ENCODE measurements at regions not wholly inside any gene's neighbourhood (a gene's known extent, or its start where the extent isn't known, plus 50 kb on each side); places are given as distances from the start of the nearest gene placed in this dataset.

DNA sequence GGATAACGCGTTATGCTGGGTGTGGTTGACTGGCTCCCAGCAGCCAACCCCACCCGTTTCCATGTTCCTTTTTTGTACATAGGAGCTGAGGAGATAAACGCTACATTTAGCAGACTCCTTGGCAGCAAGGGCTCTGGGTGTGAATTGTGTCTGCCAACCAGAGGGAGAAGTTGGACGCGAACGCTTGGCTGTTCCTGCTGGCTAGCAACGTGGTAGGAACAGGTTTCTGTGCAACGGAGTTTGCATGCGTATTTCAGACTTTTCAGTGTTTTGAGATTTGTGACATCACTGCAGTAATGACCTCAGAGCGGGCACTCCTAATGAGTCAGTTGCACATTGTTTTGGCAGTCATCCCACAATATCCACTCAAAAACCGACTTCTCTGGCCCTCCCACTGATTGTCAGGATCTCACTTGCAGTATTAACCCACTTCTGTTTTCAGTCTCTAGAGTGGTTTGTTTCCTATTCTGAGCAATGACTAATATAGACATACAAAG, 98.7 kb upstream of the RGS1 start:
- TF ChIP-seq CTCF (IDR thresholded peaks at IDR 0.05; ENCODE audit: low read depth, low read length): no peak
- H3K9me3 ChIP-seq (ENCODE audit: low read depth): no peaks in the 10 kb centered on the region
- H3K27me3 ChIP-seq: no peaks in the 10 kb centered on the region
- H3K36me3 ChIP-seq: no peaks in the 10 kb centered on the region
- no peak overlapping the region for H3K4me3 ChIP-seq
- no peaks in the 10 kb centered on the region for H3K4me1 ChIP-seq (ENCODE audit: low read depth)
- DNase-seq (ENCODE audit: low read depth in 1 of 2, low spot score in 1 of 2): peak in 1 of 2 donors; percentile 86
- no peak overlapping the region for H3K27ac ChIP-seq

- H3K27me3 ChIP-seq: no peaks in the 10 kb centered on the region
- TF ChIP-seq CTCF (IDR thresholded peaks at IDR 0.05; ENCODE audit: low read depth, low read length): peak; percentile 54
- H3K4me1 ChIP-seq (ENCODE audit: low read depth): no peaks in the 10 kb centered on the region
- no peaks in the 10 kb centered on the region for H3K9me3 ChIP-seq (ENCODE audit: low read depth)
- no peaks in the 10 kb centered on the region for H3K36me3 ChIP-seq
- DNase-seq (ENCODE audit: low read depth in 1 of 2, low spot score in 1 of 2): peak; percentile 18 to 70
- H3K27ac ChIP-seq: no peak overlapping the region
- H3K4me3 ChIP-seq: no peak overlapping the region
These were observed 97.9 kb upstream of the RGS1 start for GRCh38 chr1:192477630-192478029.

- no peak overlapping the region for H3K27ac ChIP-seq
- DNase-seq (ENCODE audit: low read depth in 1 of 2, low spot score in 1 of 2): peak in 1 of 2 donors; percentile 96
- H3K27me3 ChIP-seq: no peaks in the 10 kb centered on the region
- TF ChIP-seq CTCF (IDR thresholded peaks at IDR 0.05; ENCODE audit: low read depth, low read length): no peak
- no peaks in the 10 kb centered on the region for H3K4me1 ChIP-seq (ENCODE audit: low read depth)
- H3K9me3 ChIP-seq (ENCODE audit: low read depth): no peaks in the 10 kb centered on the region
- H3K4me3 ChIP-seq: no peak overlapping the region
- H3K36me3 ChIP-seq: no peaks in the 10 kb centered on the region
These were observed 89.7 kb upstream of the RGS1 start for GRCh38 chr1:192485692-192486436.

DNA sequence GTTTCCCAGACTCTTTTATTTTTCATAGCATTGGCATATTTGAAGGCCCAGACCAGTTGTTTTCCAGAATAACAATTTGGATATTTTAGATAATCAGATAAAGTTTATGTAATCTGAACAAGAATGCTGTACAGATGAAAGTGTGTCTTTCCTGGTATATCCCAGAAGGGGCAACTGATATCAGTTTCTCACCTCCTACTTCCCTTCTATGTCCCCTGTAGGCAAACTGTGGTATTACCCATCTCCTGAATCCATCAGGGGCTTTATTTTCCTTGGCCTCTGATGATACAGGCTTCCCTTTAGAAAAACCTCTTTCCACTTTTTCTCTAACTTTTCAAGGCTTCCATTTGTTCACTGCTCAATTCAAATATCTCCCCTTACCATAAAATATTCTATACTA, 87.5 kb upstream of the RGS1 start:
- H3K36me3 ChIP-seq: no peaks in the 10 kb centered on the region
- H3K27me3 ChIP-seq: no peaks in the 10 kb centered on the region
- H3K4me1 ChIP-seq (ENCODE audit: low read depth): no peaks in the 10 kb centered on the region
- no peak overlapping the region for H3K27ac ChIP-seq
- no peak for TF ChIP-seq CTCF (IDR thresholded peaks at IDR 0.05; ENCODE audit: low read depth, low read length)
- no peak for DNase-seq (ENCODE audit: low read depth in 1 of 2, low spot score in 1 of 2)
- H3K4me3 ChIP-seq: no peak overlapping the region
- no peaks in the 10 kb centered on the region for H3K9me3 ChIP-seq (ENCODE audit: low read depth)

DNA sequence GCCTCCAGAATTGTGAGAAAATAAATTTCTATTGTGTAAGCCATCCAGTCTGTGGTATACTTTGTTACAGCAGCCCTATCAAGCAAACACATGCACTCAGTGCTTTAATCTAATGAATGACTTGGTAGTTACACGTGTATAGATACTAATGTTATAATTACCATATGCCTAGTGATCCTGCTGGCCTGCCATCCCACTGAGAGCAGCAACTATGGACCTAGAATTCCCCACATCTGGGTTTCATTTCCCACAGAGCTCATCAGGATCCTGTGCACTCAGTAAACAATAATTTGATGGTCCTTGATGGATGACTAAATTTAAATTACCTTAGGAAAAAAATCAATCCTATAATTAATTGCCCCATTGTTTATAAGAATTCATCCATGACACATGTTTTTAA, 86.5 kb upstream of the RGS1 start:
- H3K4me1 ChIP-seq (ENCODE audit: low read depth): no peaks in the 10 kb centered on the region
- H3K9me3 ChIP-seq (ENCODE audit: low read depth): no peaks in the 10 kb centered on the region
- no peak overlapping the region for H3K4me3 ChIP-seq
- no peaks in the 10 kb centered on the region for H3K36me3 ChIP-seq
- no peaks in the 10 kb centered on the region for H3K27me3 ChIP-seq
- no peak for TF ChIP-seq CTCF (IDR thresholded peaks at IDR 0.05; ENCODE audit: low read depth, low read length)
- H3K27ac ChIP-seq: no peak overlapping the region
- no peak for DNase-seq (ENCODE audit: low read depth in 1 of 2, low spot score in 1 of 2)

Data from cardiac muscle cell (in vitro differentiated cells and primary cell).